Astrocyte of the cerebellum (primary cell): ENCODE measurements at regions not wholly inside any gene's neighbourhood (a gene's known extent, or its start where the extent isn't known, plus 50 kb on each side); places are given as distances from the start of the nearest gene placed in this dataset.
A peak's percentile ranks its signal among the peaks of the same experiment; 100 is the strongest.
"Not testable (repeated sequence)": the region's sequence is repeated elsewhere in the genome, so short reads cannot be mapped to it uniquely, and the experiment has no call there.

Experiments
- DNase-seq: peaks from one replicate; pipeline ENCODE4 v3.0.0-alpha.2; 2011; ENCODE audit warnings: low read depth
- H3K4me3 ChIP-seq: 2 replicates; pipeline ENCODE4 v1.5.1; 2011; ENCODE audit warnings: mild to moderate bottlenecking, low read depth, low read length, moderate library complexity
- in situ Hi-C: cut with HindIII; loops from 2 replicates; pipeline ENCODE4 v1.10.0; 2017; ENCODE audit warnings: low sequenced_read_pairs

- in situ Hi-C loops, H3K4me3 ChIP-seq: not testable (repeated sequence)
- DNase-seq, result peak; percentile 16
Observed at GRCh38 chr1:144045751-144046546, 74.2 kb upstream of the FAM72C start.

GRCh38 chr1:144042251-144042650 lies 70.5 kb upstream of the FAM72C start:
- H3K4me3 ChIP-seq, DNase-seq, in situ Hi-C loops: not testable (repeated sequence)

- H3K4me3 ChIP-seq, in situ Hi-C loops, DNase-seq: not testable (repeated sequence)
Observed at GRCh38 chr1:144040293-144040692, 68.5 kb upstream of the FAM72C start.

GRCh38 chr1:144034045-144034444 lies 62.3 kb upstream of the FAM72C start:
- DNase-seq, in situ Hi-C loops, H3K4me3 ChIP-seq: not testable (repeated sequence)

- in situ Hi-C loops, H3K4me3 ChIP-seq, DNase-seq: not testable (repeated sequence)
Observed at GRCh38 chr1:144031550-144031949, 59.8 kb upstream of the FAM72C start.

- H3K4me3 ChIP-seq, DNase-seq, in situ Hi-C loops: not testable (repeated sequence)
Observed at GRCh38 chr1:144026022-144026421, 54.2 kb upstream of the FAM72C start.

GRCh38 chr1:144021690-144022384 lies 50.1 kb upstream of the FAM72C start:
- DNase-seq, in situ Hi-C loops, H3K4me3 ChIP-seq: not testable (repeated sequence)
